Renal pelvis (tissue), 1 donor: ENCODE measurements at regions not wholly inside any gene's neighbourhood (a gene's known extent, or its start where the extent isn't known, plus 50 kb on each side); places are given as distances from the start of the nearest gene placed in this dataset.

Experiments used
- DNase-seq: peaks from one replicate; pipeline ENCODE4 v3.0.0-alpha.2; 2013

- no peak for DNase-seq
Measured at GRCh38 chr10:21207852-21208646, 310.9 kb upstream of the NEBL start.

DNA sequence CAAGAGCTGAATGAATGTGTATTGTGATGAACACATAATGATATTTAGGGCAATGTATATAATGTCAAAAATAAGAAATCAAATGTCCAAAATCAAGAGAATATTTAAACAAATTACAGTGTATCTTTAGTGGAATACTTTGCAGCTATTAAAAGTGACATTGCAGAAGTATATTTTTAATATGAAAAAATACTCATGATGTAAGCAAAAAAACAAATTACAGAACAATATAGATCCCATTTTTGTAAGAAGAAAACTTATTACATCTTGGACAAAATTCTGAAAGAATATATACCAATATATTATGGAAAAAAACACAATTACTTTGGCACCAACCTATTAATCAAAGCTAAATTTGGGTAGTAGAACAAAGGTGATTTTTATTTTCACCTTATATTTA is 308.2 kb upstream of the NEBL start:
- no peak for DNase-seq

DNA sequence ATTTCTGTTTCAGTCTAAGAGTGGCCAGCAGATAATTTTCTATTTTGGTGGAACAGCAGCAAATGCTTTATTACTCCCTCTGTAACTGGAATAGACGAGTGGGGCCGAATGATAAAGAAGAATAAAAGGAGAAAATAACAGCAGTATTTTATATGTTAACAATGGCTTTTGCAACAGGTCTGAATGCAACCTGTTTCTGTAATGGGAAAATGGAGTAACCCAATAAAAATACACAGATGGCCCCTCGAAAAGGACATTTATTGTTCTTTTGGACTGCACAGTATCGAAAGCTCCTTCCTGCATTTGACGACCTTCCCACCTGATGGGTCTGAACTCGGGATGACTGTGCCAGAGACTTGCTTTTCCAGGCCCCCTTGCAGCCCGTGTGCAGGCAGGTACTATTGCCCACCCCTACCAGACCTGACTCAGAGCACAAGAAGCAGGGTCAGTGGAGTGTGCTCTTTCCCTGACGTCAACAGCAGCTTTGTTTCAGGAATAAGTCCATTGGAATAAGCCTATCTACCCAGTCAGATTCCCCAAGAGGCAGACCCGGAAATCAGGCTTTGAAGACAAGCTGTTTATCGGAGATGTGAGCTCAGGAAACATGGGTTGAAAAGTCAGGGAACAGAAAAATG is 306.5 kb upstream of the NEBL start:
- no peak for DNase-seq

- DNase-seq = no peak
Measured at GRCh38 chr10:21202776-21203462, 305.8 kb upstream of the NEBL start.

- no peak for DNase-seq
Measured at GRCh38 chr10:21199501-21199900, 302.4 kb upstream of the NEBL start.

DNA sequence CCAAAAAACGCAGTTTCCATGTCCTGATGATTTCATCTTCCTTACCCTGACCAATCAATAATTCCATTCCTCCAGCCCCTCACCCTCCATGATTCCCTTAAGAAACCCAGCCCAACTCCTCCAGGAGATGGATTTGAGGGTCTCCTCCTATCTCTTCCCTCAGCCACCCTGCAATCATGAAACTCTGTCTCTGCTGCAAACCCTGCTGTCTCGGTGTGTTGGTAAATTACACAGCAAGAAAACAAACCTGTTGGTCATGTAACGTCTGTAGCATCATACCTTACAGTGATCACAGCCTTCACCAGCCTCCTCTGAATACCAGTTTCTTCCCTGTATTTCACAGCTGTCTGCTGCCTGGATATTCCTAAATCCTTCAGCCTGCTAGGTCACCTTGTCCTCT is 300.7 kb upstream of the NEBL start:
- no peak for DNase-seq

GRCh38 chr10:21196822-21197395 is 299.8 kb upstream of the NEBL start:
- DNase-seq = no peak

- peak; percentile 26 for DNase-seq
Measured at GRCh38 chr10:21195252-21195651, 298.1 kb upstream of the NEBL start.

DNA sequence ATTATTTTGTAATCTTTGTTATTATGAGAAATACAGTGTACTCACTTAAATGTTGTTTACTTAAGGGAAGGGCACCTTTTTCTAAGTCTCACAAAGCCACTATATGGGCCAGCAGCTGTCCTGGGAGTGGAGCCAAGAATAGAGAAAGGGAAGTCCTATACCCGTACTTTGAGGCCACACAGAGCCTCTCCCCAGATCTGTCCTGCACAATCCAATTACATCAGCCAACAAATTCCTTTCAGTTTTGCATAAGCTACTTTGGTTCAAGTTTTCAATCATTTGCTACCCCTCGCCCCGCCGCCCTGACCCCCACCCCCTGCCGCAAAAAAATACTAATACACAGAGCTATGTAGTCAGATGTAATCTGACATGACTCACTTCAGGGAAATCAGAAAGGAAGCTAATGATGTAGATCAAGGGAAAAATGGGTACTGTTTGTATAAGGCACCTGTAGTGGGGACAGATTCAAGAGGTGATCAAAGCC is 297.4 kb upstream of the NEBL start:
- peak; percentile 35 for DNase-seq

GRCh38 chr10:21193196-21193595 is 296.1 kb upstream of the NEBL start:
- DNase-seq = no peak

- DNase-seq = no peak
Measured at GRCh38 chr10:21191512-21191911, 294.4 kb upstream of the NEBL start.

GRCh38 chr10:21184984-21185383 is 287.9 kb upstream of the NEBL start:
- no peak for DNase-seq

DNA sequence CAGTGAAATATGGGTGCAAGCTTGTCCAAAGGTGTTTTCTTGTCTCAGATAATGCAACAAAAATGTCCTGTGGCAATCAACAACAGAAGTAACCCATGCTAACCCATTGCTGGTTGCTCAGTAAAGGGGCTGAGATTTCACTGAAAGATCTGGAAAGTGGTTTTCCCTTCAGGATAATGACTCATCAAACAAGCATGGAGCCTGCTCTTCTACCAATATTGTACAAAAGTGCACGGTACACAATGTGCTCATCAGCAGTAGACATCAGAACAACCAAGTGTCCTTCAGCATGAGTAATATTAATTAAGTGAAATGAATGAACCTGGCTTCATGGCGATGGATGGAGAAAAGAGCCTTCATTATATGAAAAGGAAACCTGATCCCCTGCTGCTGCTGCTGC is 287.1 kb upstream of the NEBL start:
- no peak for DNase-seq

DNA sequence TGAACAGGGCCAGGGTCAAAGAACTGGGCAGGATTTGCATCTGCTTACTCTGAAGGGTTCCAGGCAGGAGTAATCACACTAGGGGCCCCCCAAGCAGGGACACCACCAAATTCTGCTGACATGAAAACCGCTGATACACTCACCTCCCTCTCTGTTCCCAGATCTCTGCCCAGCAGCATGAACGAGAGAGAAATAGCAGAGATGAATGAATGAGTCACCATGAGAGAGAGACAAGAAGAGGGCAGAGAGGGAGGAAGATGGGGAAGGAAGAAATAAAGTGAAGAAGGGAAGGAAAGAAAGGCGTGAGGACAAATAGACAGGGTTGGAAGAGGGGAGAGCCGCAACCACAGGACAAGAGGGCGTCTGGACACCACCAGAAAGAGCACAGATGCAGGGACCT is 285.9 kb upstream of the NEBL start:
- DNase-seq = no peak

DNA sequence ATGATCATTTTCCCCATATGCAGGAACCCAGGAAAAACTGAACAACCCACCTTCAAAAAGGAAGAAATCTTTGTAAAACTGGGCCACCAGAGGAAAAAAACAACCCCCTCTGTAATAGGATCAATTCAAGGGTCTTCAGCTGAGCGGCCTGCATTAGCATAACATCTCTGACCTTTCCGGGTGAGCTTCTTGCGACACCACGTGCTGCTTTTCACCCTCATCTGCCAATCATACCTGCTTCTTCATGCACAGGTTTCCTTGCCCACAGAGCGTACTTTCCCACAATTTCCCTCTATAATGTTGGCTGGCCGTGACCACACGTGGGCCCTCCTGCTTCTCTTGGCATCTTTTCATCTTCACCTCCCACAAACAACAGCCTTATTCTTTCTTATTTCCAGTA is 284.3 kb upstream of the NEBL start:
- no peak for DNase-seq

- no peak for DNase-seq
Measured at GRCh38 chr10:21180604-21181003, 283.5 kb upstream of the NEBL start.

DNA sequence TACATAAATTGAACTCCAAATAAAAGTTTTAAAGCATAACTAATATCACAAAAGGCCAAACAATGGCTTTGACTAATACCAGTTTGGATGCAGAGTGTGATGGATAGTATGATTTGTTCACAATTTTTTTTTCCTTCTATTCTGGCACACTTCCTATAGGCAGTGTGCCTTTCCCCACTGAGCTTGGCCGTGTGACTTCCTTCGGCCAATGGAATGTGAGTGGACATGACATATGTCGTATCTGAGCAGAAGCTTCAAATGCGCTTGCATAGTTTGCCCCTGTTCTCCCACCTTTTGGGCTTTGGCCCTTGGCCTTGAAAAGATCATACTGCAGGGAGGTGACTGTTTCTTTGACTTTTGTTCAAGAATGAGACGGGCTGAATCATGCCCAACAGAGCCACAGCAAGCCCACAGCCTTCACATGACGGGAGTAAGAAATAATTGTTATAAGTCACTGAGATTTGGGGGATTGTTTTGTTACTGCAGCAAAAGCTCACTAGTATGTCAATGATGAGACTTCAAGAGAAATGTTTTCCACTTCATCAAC is 279.9 kb upstream of the NEBL start:
- no peak for DNase-seq

GRCh38 chr10:21175797-21176196 is 278.7 kb upstream of the NEBL start:
- no peak for DNase-seq

DNA sequence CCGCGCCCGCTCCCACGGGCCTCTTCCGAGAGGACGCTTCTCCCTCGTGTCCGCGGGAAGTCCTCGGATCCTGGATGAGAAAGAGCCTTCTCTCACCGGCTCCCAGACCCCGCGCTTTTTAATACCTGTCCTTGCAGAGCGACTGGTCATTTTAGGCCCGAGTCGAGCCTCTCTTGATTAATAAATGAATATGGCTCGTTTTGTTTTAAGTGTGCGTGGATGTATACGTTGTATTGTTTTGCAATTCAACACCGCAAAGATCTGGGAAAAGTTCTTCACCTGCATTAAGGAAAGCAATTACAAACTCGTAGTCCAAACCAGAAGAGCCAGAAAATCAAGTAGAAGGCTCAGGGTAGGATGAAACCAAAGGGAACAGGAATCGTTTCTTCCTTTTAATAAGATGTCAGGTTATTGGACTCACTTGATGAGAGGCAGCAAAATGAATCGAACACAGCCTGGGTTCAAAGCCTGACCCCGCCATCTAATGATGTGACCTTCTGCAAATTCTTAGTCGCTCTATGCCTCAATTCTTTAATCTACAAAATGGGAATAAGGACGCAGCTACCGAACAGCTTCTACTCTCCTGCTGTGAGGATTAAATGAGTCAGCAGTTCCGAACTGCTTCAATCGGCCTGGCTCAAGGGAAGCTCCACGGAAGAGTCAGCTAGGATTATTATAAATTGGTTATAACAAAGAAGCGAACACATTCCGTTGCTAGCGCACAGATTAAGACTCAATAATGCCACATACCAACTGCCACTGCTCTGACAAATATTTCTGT is 277.8 kb upstream of the NEBL start:
- no peak for DNase-seq

DNA sequence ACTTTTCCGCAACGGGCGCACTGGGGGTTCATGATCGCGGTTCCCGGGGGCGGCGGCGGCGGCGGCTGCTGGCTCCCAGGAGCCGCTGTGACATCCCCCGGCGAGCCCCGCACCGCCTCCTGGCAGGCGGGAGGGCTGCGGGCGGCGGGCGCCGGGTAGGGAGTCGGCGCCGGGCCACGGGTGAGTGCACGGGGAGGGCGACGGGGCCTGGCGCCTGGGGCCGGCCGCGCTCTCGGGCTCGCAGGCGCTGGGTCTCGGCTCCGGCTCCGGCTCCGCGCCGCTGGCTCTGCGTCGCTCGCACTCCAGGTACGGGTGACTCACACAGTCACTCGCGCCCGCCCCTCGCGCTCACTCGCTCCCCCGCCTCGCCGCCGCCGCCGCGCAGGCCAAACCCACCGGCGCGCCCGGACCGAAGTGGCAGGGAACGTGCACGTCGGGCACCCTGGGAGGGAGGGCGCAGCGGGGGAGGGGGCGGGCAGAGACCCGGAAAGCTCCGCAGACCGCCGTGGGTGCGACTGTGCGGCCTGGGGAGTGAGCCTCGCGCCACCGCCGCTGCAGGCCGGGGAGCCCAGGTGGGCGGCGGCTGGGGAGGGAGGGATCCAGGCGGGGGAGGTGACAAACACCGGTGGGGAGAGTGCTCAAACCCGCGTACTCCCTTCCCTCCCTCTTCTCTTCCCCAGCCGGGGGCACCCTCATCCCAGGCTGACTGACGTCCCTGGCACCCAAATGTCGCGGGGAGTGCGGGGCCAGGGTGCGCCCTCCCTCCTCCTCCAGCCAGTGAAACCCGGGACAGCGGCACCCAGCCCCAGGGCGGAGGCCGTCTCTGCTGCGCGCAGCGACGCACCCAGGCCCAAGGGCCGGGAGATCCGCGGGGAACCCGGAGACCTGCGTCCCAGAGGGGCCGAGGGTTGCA is 276.9 kb upstream of the NEBL start:
- peak; percentile 73 for DNase-seq
